ENCODE measurements at regions not wholly inside any gene's neighbourhood (a gene's known extent, or its start where the extent isn't known, plus 50 kb on each side); places are given as distances from the start of the nearest gene placed in this dataset.

GRCh38 chr3:166111562-166111961 is 274.3 kb upstream of the BCHE start:
- no peaks in the 10 kb centered on the region for H3K27me3 Mint-ChIP-seq
- H3K4me3 Mint-ChIP-seq, result no peak overlapping the region
- ATAC-seq, result no peak

GRCh38 chr3:166110102-166110501 is 272.9 kb upstream of the BCHE start:
- ATAC-seq (no peak), DNase-seq (no peak)
- Mint-ChIP-seq H3K27ac (no peak overlapping the region), H3K4me1 (no peaks in the 10 kb centered on the region), H3K4me3 (no peak overlapping the region), H3K36me3 (no peaks in the 10 kb centered on the region), H3K9me3 (ENCODE audit: low read depth) (peaks cover 9% of the 10 kb centered on the region), H3K27me3 (no peaks in the 10 kb centered on the region)
- CTCF ChIA-PET, result no interaction called here

More at GRCh38 chr3:166111562-166111961, 274.3 kb upstream of the BCHE start:
- CTCF ChIA-PET, result no interaction called here
- Mint-ChIP-seq H3K36me3 (no peaks in the 10 kb centered on the region), H3K4me1 (no peaks in the 10 kb centered on the region), H3K9me3 (ENCODE audit: low read depth) (peaks cover 9% of the 10 kb centered on the region), H3K27ac (no peak overlapping the region)
- no peak for DNase-seq

- H3K4me3 Mint-ChIP-seq, result no peak overlapping the region
- CTCF ChIA-PET, result no interaction called here
- H3K36me3 Mint-ChIP-seq, result no peaks in the 10 kb centered on the region
- H3K27ac Mint-ChIP-seq, result no peak overlapping the region
- ATAC-seq (no peak), DNase-seq (no peak)
- no peaks in the 10 kb centered on the region for H3K27me3 Mint-ChIP-seq
- H3K4me1 Mint-ChIP-seq, result no peaks in the 10 kb centered on the region
- H3K9me3 Mint-ChIP-seq (ENCODE audit: low read depth), result peaks cover 6% of the 10 kb centered on the region
Observed at GRCh38 chr3:166104938-166105337, 267.7 kb upstream of the BCHE start.

- Mint-ChIP-seq H3K36me3 (no peaks in the 10 kb centered on the region), H3K4me1 (no peaks in the 10 kb centered on the region), H3K27ac (no peak overlapping the region), H3K9me3 (ENCODE audit: low read depth) (peaks cover 9% of the 10 kb centered on the region), H3K4me3 (no peak overlapping the region), H3K27me3 (no peaks in the 10 kb centered on the region)
- ATAC-seq (no peak), DNase-seq (no peak)
- CTCF ChIA-PET, result no interaction called here
Observed at GRCh38 chr3:166100730-166101129, 263.5 kb upstream of the BCHE start.

GRCh38 chr3:166089575-166089974 is 252.4 kb upstream of the BCHE start:
- CTCF ChIA-PET, result no interaction called here
- H3K36me3 Mint-ChIP-seq, result no peaks in the 10 kb centered on the region
- peaks cover 2% of the 10 kb centered on the region for H3K9me3 Mint-ChIP-seq (ENCODE audit: low read depth)
- DNase-seq (no peak), ATAC-seq (no peak)
- no peaks in the 10 kb centered on the region for H3K27me3 Mint-ChIP-seq
- H3K4me3 Mint-ChIP-seq, result no peak overlapping the region
- no peaks in the 10 kb centered on the region for H3K4me1 Mint-ChIP-seq
- no peak overlapping the region for H3K27ac Mint-ChIP-seq

GRCh38 chr3:166085164-166085856 is 248.1 kb upstream of the BCHE start:
- no peaks in the 10 kb centered on the region for H3K4me1 Mint-ChIP-seq
- H3K27ac Mint-ChIP-seq, result no peak overlapping the region
- peaks cover 2% of the 10 kb centered on the region for H3K9me3 Mint-ChIP-seq (ENCODE audit: low read depth)
- H3K4me3 Mint-ChIP-seq, result no peak overlapping the region
- DNase-seq (no peak), ATAC-seq (no peak)
- H3K36me3 Mint-ChIP-seq, result no peaks in the 10 kb centered on the region
- CTCF ChIA-PET, result no interaction called here
- H3K27me3 Mint-ChIP-seq, result no peaks in the 10 kb centered on the region

GRCh38 chr3:166080096-166080495 is 242.9 kb upstream of the BCHE start:
- Mint-ChIP-seq H3K9me3 (ENCODE audit: low read depth) (no peaks in the 10 kb centered on the region), H3K27me3 (no peaks in the 10 kb centered on the region), H3K27ac (no peak overlapping the region), H3K4me3 (no peak overlapping the region), H3K36me3 (no peaks in the 10 kb centered on the region), H3K4me1 (no peaks in the 10 kb centered on the region)
- CTCF ChIA-PET, result no interaction called here
- DNase-seq (no peak), ATAC-seq (no peak)

- H3K4me1 Mint-ChIP-seq, result no peaks in the 10 kb centered on the region
- H3K27me3 Mint-ChIP-seq, result no peaks in the 10 kb centered on the region
- no peaks in the 10 kb centered on the region for H3K9me3 Mint-ChIP-seq (ENCODE audit: low read depth)
- H3K36me3 Mint-ChIP-seq, result no peaks in the 10 kb centered on the region
- ATAC-seq (no peak), DNase-seq (no peak)
- CTCF ChIA-PET, result no interaction called here
- H3K4me3 Mint-ChIP-seq, result no peak overlapping the region
- H3K27ac Mint-ChIP-seq, result no peak overlapping the region
Observed at GRCh38 chr3:166071831-166072230, 234.6 kb upstream of the BCHE start.

- Mint-ChIP-seq H3K27ac (no peak overlapping the region), H3K4me3 (no peak overlapping the region), H3K27me3 (no peaks in the 10 kb centered on the region), H3K9me3 (ENCODE audit: low read depth) (no peaks in the 10 kb centered on the region), H3K4me1 (no peaks in the 10 kb centered on the region), H3K36me3 (no peaks in the 10 kb centered on the region)
- DNase-seq (no peak), ATAC-seq (no peak)
- CTCF ChIA-PET, result no interaction called here
Observed at GRCh38 chr3:166064476-166064875, 227.3 kb upstream of the BCHE start.

- no peak for DNase-seq
- Mint-ChIP-seq H3K27ac (no peak overlapping the region), H3K36me3 (no peaks in the 10 kb centered on the region), H3K27me3 (no peaks in the 10 kb centered on the region), H3K4me1 (no peaks in the 10 kb centered on the region), H3K4me3 (no peak overlapping the region), H3K9me3 (ENCODE audit: low read depth) (no peaks in the 10 kb centered on the region)
- no peak for ATAC-seq
- CTCF ChIA-PET, result no interaction called here
Observed at GRCh38 chr3:166060789-166061479, 223.7 kb upstream of the BCHE start.

- peaks cover 7% of the 10 kb centered on the region for H3K9me3 Mint-ChIP-seq (ENCODE audit: low read depth)
- DNase-seq, result no peak
- H3K27ac Mint-ChIP-seq, result no peak overlapping the region
- ATAC-seq, result no peak
- no peak overlapping the region for H3K4me3 Mint-ChIP-seq
- no peaks in the 10 kb centered on the region for H3K27me3 Mint-ChIP-seq
- CTCF ChIA-PET, result no interaction called here
- no peaks in the 10 kb centered on the region for H3K4me1 Mint-ChIP-seq
- no peaks in the 10 kb centered on the region for H3K36me3 Mint-ChIP-seq
Observed at GRCh38 chr3:166052440-166052839, 215.2 kb upstream of the BCHE start.

GRCh38 chr3:166029507-166029906 is 192.3 kb upstream of the BCHE start:
- Mint-ChIP-seq H3K4me3 (no peak overlapping the region), H3K9me3 (ENCODE audit: low read depth) (peaks cover 4% of the 10 kb centered on the region), H3K4me1 (no peaks in the 10 kb centered on the region), H3K27ac (no peak overlapping the region), H3K27me3 (no peaks in the 10 kb centered on the region), H3K36me3 (no peaks in the 10 kb centered on the region)
- ATAC-seq, result no peak
- no peak for DNase-seq
- CTCF ChIA-PET, result no interaction called here

GRCh38 chr3:166013073-166013679 is 176.0 kb upstream of the BCHE start:
- H3K9me3 Mint-ChIP-seq (ENCODE audit: low read depth), result no peaks in the 10 kb centered on the region
- H3K4me1 Mint-ChIP-seq, result no peaks in the 10 kb centered on the region
- H3K27me3 Mint-ChIP-seq, result no peaks in the 10 kb centered on the region

GRCh38 chr3:166011771-166012170 is 174.5 kb upstream of the BCHE start:
- H3K4me1 Mint-ChIP-seq, result no peaks in the 10 kb centered on the region
- H3K27me3 Mint-ChIP-seq, result no peaks in the 10 kb centered on the region
- CTCF ChIA-PET, result no interaction called here
- DNase-seq (no peak), ATAC-seq (no peak)
- H3K36me3 Mint-ChIP-seq, result no peaks in the 10 kb centered on the region
- H3K4me3 Mint-ChIP-seq, result no peak overlapping the region
- H3K9me3 Mint-ChIP-seq (ENCODE audit: low read depth), result no peaks in the 10 kb centered on the region
- no peak overlapping the region for H3K27ac Mint-ChIP-seq

More at GRCh38 chr3:166013073-166013679, 176.0 kb upstream of the BCHE start:
- H3K36me3 Mint-ChIP-seq, result no peaks in the 10 kb centered on the region
- CTCF ChIA-PET, result no interaction called here
- no peak for DNase-seq
- no peak for ATAC-seq
- H3K4me3 Mint-ChIP-seq, result no peak overlapping the region
- H3K27ac Mint-ChIP-seq, result no peak overlapping the region
